Right lobe of liver (tissue), 4 donors: ENCODE measurements at regions not wholly inside any gene's neighbourhood (a gene's known extent, or its start where the extent isn't known, plus 50 kb on each side); places are given as distances from the start of the nearest gene placed in this dataset.

ENCODE experiments used
- POLR2A ChIP-seq: fragments of 450-650 bp; IDR thresholded peaks from one replicate; pipeline ENCODE4 v1.6.1; 2017; ENCODE audit warnings: antibody characterized with exemption, mild to moderate bottlenecking
- TF ChIP-seq, protein P1 (sequence below), 4 donors: fragments of 200-600 bp in 3 of 4; fragments of 450-650 bp in 1 of 4; IDR thresholded peaks; one replicate each; pipeline versions ENCODE4 v1.5.1 to v1.8.0; 2016 to 2022; ENCODE audit warnings: antibody characterized with exemption in 4 of 4, mild to moderate bottlenecking in 2 of 4
- donor health status: DM: no; HTN: no; CAD: no.
- donor health status: DM: no; HTN: no; CAD: no.
- donor health status: DM: no; HTN: yes; CAD: no.

DNA sequence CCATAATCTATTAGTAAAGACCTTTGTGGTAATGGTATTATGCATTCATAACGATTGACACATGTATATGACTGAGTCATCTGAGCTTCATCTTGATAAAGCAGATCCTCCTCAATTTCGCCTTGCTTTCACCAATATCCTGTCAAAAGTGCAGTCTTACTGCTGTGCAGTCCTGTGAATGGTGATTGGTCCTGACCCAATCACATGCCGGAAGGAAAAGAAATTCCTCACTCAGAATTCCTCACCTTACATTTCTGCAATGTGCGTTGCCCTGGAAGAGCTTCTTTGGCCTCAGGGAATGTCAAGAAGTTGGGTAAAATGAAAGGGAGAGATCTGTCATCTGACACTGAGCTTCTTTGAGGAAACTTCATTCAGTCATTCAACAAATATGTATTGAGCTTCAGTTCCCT lies 121.0 kb upstream of the TSPAN2 start:
- TF ChIP-seq, protein P1, sequence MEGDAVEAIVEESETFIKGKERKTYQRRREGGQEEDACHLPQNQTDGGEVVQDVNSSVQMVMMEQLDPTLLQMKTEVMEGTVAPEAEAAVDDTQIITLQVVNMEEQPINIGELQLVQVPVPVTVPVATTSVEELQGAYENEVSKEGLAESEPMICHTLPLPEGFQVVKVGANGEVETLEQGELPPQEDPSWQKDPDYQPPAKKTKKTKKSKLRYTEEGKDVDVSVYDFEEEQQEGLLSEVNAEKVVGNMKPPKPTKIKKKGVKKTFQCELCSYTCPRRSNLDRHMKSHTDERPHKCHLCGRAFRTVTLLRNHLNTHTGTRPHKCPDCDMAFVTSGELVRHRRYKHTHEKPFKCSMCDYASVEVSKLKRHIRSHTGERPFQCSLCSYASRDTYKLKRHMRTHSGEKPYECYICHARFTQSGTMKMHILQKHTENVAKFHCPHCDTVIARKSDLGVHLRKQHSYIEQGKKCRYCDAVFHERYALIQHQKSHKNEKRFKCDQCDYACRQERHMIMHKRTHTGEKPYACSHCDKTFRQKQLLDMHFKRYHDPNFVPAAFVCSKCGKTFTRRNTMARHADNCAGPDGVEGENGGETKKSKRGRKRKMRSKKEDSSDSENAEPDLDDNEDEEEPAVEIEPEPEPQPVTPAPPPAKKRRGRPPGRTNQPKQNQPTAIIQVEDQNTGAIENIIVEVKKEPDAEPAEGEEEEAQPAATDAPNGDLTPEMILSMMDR (IDR thresholded peaks at IDR 0.05) = no peak
- no peak for TF ChIP-seq POLR2A
